ENCODE measurements at regions not wholly inside any gene's neighbourhood (a gene's known extent, or its start where the extent isn't known, plus 50 kb on each side); places are given as distances from the start of the nearest gene placed in this dataset.

DNA sequence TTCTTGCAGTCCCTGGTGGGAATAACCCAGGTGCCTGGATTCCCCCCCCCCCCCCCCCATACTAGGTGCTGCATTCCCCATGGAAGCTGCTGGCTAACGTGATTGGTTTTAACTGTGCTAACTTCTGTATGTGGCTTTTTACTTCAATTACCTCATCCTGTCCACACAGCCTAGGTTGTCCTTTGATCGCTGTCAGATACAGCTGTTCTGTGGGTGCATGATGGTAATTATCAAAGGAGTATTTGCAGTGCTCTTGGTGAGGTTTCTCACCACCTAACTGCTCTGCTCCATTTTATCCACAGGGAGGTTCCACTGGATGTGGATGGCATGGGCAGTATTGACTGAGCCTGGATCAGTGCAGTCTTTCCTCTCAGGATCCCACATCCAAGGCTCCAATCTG lies 93.0 kb downstream of the ZNF518B start:
- POLR2A ChIA-PET, result no interaction called here
- CTCF ChIA-PET, result no interaction called here
- TF ChIP-seq, protein P1, sequence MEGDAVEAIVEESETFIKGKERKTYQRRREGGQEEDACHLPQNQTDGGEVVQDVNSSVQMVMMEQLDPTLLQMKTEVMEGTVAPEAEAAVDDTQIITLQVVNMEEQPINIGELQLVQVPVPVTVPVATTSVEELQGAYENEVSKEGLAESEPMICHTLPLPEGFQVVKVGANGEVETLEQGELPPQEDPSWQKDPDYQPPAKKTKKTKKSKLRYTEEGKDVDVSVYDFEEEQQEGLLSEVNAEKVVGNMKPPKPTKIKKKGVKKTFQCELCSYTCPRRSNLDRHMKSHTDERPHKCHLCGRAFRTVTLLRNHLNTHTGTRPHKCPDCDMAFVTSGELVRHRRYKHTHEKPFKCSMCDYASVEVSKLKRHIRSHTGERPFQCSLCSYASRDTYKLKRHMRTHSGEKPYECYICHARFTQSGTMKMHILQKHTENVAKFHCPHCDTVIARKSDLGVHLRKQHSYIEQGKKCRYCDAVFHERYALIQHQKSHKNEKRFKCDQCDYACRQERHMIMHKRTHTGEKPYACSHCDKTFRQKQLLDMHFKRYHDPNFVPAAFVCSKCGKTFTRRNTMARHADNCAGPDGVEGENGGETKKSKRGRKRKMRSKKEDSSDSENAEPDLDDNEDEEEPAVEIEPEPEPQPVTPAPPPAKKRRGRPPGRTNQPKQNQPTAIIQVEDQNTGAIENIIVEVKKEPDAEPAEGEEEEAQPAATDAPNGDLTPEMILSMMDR (IDR thresholded peaks at IDR 0.05; ENCODE audit: insufficient read depth, low read depth, low read length), result no peak

DNA sequence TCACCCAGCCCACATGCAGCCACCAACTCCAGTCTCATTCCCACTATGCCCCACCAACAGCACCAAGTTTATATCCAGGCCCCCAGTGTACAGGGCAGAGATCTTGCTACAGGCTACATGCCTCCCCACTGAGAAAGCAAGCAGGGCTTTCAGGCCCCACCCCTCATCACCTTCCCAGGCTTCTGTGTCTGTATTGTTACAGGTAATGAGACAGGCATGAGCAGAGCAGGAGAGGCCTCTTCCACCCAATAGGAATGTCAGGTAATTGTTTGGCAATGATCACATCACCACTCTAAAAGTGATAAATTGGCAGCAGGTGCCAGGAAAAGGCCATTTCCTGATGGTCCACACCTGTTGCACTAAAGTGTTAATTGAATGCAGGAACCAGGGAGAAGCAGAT lies 102.5 kb downstream of the ZNF518B start:
- TF ChIP-seq, protein P1 (IDR thresholded peaks at IDR 0.05; ENCODE audit: insufficient read depth, low read depth, low read length), result no peak
- CTCF ChIA-PET, result interaction anchor here (1.3 to 1.6 kb wide), 2 partner anchors 9 to 20 kb away, joined by 3 to 5 read pairs; no protein-coding TSS in a partner anchor

More for the DNA sequence above, 93.0 kb downstream of the ZNF518B start:
- H3K4me3 ChIP-seq (ENCODE audit: low read depth, low read length), result no peak overlapping the region
- H3K27me3 ChIP-seq (ENCODE audit: control insufficient read depth, insufficient read depth, low read length), result no peaks in the 10 kb centered on the region
- H3K36me3 ChIP-seq (ENCODE audit: control insufficient read depth, insufficient read depth, low read length), result no peaks in the 10 kb centered on the region
- no peak for DNase-seq (ENCODE audit: low read depth)

DNA sequence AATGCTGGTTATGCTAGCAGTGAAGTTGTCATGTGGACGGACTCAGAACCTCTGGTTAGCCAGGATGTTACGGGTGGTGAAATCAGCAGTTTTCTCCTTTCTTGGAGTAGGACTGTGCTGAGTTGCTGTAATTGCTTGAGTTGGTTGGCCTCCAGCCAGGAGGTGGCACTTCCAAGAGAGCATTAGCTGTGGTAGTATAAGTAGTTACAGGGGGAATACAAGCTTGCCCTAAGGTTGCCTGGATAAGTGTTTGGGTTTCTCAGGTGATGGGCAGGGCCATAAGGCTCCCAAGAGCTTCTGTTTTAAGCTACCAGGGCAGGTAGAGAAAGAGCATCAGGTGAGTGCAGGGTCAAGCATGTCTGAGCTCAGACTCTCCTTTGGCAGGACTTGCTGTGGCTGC lies 103.0 kb downstream of the ZNF518B start:
- Histone ChIP-seq H3K27me3 (ENCODE audit: control insufficient read depth, insufficient read depth, low read length) (no peaks in the 10 kb centered on the region; the same call in 1 of the 2 replicates), H3K36me3 (ENCODE audit: control insufficient read depth, insufficient read depth, low read length) (no peaks in the 10 kb centered on the region), H3K4me3 (ENCODE audit: low read depth, low read length) (no peak overlapping the region)
- ChIA-PET CTCF (interaction anchor here (1.6 kb wide), 1 partner anchor 20 kb away, joined by 3 read pairs; no protein-coding TSS in a partner anchor), POLR2A (no interaction called here)
- TF ChIP-seq, protein P1 (IDR thresholded peaks at IDR 0.05; ENCODE audit: insufficient read depth, low read depth, low read length), result no peak
- DNase-seq (ENCODE audit: low read depth), result no peak

More for the DNA sequence above, 102.5 kb downstream of the ZNF518B start:
- POLR2A ChIA-PET, result no interaction called here
- H3K4me3 ChIP-seq (ENCODE audit: low read depth, low read length), result no peak overlapping the region
- no peaks in the 10 kb centered on the region for H3K36me3 ChIP-seq (ENCODE audit: control insufficient read depth, insufficient read depth, low read length)
- DNase-seq (ENCODE audit: low read depth), result no peak
- H3K27me3 ChIP-seq (ENCODE audit: control insufficient read depth, insufficient read depth, low read length), result no peaks in the 10 kb centered on the region; the same call in 1 of the 2 replicates

DNA sequence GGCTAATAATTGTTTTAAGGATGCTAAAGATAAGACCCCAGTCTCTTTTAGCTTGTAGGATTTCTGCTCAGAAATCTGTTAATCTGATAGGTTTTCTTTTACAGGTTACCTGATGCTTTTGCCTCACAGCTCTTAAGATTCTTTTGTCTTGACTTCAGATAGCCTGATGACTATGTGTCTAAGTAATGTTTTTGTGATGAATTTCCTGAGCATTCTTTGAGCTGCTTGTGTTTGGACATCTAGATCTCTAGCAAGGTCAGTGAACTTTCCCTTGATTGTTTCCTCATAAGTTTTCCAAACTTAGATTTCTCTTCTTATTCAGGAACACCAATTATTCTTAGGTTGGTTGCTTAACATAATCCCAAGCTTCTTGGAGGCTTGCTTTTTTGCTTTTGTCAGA lies 104.1 kb downstream of the ZNF518B start:
- TF ChIP-seq, protein P1 (IDR thresholded peaks at IDR 0.05; ENCODE audit: insufficient read depth, low read depth, low read length), result no peak
- Histone ChIP-seq H3K27me3 (ENCODE audit: control insufficient read depth, insufficient read depth, low read length) (no peaks in the 10 kb centered on the region; the same call in 1 of the 2 replicates), H3K4me3 (ENCODE audit: low read depth, low read length) (no peak overlapping the region), H3K36me3 (ENCODE audit: control insufficient read depth, insufficient read depth, low read length) (no peaks in the 10 kb centered on the region)
- no peak for DNase-seq (ENCODE audit: low read depth)
- ChIA-PET CTCF (interaction anchor here (0.6 to 1.6 kb wide), 4 partner anchors 12 to 1648 kb away, joined by 3 to 4 read pairs (median 3); no protein-coding TSS in a partner anchor), POLR2A (no interaction called here)

DNA sequence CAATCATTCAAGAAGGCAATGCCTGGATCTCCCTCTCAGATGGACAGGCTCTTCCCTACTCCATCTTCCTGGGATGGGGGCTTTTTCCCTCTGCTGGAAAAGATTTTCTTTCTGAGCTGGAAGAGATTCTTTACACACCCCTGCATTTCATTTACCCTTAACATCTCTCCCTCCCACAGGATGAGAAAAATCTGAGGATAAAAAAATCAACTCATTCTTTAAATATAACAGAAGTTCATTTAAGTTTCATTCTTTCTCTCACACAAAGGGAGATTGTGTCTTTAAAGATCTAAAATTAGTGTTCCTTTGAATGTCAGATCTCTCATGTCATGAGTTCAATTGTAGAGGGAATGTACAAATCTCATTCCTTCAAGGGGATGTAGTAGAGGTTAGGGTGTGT lies 109.0 kb downstream of the ZNF518B start:
- Histone ChIP-seq H3K27me3 (ENCODE audit: control insufficient read depth, insufficient read depth, low read length) (no peaks in the 10 kb centered on the region), H3K36me3 (ENCODE audit: control insufficient read depth, insufficient read depth, low read length) (no peaks in the 10 kb centered on the region), H3K4me3 (ENCODE audit: low read depth, low read length) (no peak overlapping the region)
- TF ChIP-seq, protein P1 (IDR thresholded peaks at IDR 0.05; ENCODE audit: insufficient read depth, low read depth, low read length), result no peak
- ChIA-PET POLR2A (no interaction called here), CTCF (interaction anchor here (1.1 to 1.3 kb wide), 2 partner anchors 12 to 13 kb away, joined by 3 to 4 read pairs; no protein-coding TSS in a partner anchor)
- no peak for DNase-seq (ENCODE audit: low read depth)
